ENCODE measurements at regions not wholly inside any gene's neighbourhood (a gene's known extent, or its start where the extent isn't known, plus 50 kb on each side); places are given as distances from the start of the nearest gene placed in this dataset.

DNA sequence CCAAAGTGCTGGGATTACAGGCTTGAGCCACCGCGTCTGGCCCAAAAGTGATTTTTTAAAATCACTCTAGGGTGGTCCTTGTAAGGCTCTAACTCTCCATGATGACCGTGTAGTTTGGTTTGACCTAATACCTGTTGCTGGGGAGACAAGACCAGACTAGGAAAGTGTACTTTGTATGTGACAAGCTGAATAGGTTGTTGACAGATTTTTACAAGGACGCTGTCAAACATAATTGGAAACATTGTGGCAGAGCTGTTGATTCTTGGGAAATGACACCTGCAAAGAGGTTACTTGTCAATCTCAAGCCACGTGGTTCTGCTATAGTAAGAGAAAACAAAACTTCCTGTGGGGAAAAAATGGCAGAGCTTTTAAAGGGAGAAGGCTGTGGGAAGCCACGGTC, 802.4 kb upstream of the HS3ST1 start:
- no peak for TF ChIP-seq EZH2phosphoT487 (IDR thresholded peaks at IDR 0.05; ENCODE audit: borderline replicate concordance, low read length)
- TF ChIP-seq, protein P1, sequence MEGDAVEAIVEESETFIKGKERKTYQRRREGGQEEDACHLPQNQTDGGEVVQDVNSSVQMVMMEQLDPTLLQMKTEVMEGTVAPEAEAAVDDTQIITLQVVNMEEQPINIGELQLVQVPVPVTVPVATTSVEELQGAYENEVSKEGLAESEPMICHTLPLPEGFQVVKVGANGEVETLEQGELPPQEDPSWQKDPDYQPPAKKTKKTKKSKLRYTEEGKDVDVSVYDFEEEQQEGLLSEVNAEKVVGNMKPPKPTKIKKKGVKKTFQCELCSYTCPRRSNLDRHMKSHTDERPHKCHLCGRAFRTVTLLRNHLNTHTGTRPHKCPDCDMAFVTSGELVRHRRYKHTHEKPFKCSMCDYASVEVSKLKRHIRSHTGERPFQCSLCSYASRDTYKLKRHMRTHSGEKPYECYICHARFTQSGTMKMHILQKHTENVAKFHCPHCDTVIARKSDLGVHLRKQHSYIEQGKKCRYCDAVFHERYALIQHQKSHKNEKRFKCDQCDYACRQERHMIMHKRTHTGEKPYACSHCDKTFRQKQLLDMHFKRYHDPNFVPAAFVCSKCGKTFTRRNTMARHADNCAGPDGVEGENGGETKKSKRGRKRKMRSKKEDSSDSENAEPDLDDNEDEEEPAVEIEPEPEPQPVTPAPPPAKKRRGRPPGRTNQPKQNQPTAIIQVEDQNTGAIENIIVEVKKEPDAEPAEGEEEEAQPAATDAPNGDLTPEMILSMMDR (conservative IDR thresholded peaks at IDR 0.05; ENCODE audit: low read depth, low read length), result no peak

Data from PC-3 (cell line).